ENCODE measurements at regions not wholly inside any gene's neighbourhood (a gene's known extent, or its start where the extent isn't known, plus 50 kb on each side); places are given as distances from the start of the nearest gene placed in this dataset.

DNA sequence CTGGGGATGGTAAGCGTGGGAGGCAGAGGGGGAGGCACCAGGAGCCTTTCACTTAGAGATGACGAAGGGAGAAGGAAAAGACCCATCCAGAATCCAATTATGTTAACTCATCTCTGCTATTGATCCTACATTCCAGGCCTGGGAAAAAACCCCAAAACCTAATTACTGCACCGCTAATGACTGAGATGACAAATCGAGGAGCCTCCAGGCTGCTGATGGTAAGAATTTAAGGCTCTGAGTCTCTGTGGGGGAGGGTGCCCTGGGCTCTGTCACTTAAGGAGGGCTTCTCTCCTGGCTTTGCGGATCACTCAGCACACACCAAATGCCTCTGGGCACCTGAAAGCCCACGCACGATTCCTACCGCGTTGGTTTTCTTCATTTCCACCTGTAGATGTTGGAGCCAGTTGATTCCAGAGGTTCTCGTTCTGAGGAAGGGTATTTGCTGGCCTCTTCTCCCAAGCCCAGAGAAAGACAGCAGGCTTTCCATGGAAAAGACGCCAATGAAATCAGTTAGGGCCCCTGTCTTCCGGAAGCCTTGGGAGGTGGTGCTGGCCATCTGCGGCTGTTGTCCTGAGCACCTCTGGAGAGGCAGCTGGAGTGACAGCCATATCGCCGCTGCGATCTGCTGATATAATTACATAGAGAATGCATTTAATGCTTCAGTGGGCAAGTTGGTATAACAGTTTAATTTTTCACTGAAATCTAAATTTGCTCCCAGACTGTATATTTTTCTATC is 751.2 kb downstream of the BRD1 start:
- CTCF ChIA-PET = no interaction called here
- POLR2A ChIA-PET = no interaction called here
- H3K36me3 ChIP-seq (ENCODE audit: insufficient read depth, low read length) = no peaks in the 10 kb centered on the region
- no peaks in the 10 kb centered on the region for H3K27me3 Mint-ChIP-seq
- no peaks in the 10 kb centered on the region for H3K4me1 Mint-ChIP-seq
- H3K4me3 Mint-ChIP-seq = no peak overlapping the region
- H3K9me3 Mint-ChIP-seq = no peaks in the 10 kb centered on the region
- DNase-seq = no peak
- H3K27me3 ChIP-seq (ENCODE audit: insufficient read depth, low read length, poor library complexity, severe bottlenecking) = no peaks in the 10 kb centered on the region
- no peak overlapping the region for H3K4me3 ChIP-seq (ENCODE audit: low read length)
- no peak overlapping the region for H3K27ac Mint-ChIP-seq
- H3K9me3 ChIP-seq (ENCODE audit: low read length) = no peaks in the 10 kb centered on the region
- no peaks in the 10 kb centered on the region for H3K36me3 Mint-ChIP-seq
- no peak overlapping the region for H3K27ac ChIP-seq (ENCODE audit: low read depth, low read length)
- no peaks in the 10 kb centered on the region for H3K4me1 ChIP-seq (ENCODE audit: insufficient read depth, low read length)

GRCh38 chr22:49075150-49075549 is 752.5 kb downstream of the BRD1 start:
- Histone ChIP-seq H3K9me3 (ENCODE audit: low read length) (no peaks in the 10 kb centered on the region), H3K27me3 (ENCODE audit: insufficient read depth, low read length, poor library complexity, severe bottlenecking) (no peaks in the 10 kb centered on the region), H3K36me3 (ENCODE audit: insufficient read depth, low read length) (no peaks in the 10 kb centered on the region), H3K27ac (ENCODE audit: low read depth, low read length) (no peak overlapping the region), H3K4me1 (ENCODE audit: insufficient read depth, low read length) (no peaks in the 10 kb centered on the region), H3K4me3 (ENCODE audit: low read length) (no peak overlapping the region)
- ChIA-PET POLR2A (no interaction called here), CTCF (no interaction called here)
- H3K36me3 Mint-ChIP-seq = no peaks in the 10 kb centered on the region
- H3K9me3 Mint-ChIP-seq = no peaks in the 10 kb centered on the region
- H3K27me3 Mint-ChIP-seq = no peaks in the 10 kb centered on the region
- DNase-seq = peak in 1 of 5 donors; percentile 22
- H3K4me3 Mint-ChIP-seq = no peak overlapping the region
- H3K4me1 Mint-ChIP-seq = no peaks in the 10 kb centered on the region
- H3K27ac Mint-ChIP-seq = no peak overlapping the region

DNA sequence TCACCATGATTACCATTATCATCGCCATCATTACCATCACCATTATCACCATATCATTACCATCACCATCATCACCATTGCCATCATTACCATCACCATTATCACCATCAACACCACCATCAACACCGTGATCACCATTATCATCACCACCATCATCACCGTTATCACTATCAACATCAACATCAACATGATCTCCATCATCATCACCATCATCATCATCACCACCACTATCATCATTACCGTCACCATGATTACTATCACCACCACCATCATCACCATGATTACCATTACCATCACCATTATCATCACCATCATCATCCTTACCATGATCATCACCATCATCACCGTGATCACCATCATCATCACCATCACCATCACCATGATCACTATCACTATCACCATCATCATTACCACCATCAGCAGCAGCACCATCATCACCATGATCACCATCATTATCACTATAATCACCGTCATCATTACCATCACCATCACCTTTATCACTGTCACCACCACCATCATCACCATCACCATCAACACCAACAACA is 753.7 kb downstream of the BRD1 start:
- no peaks in the 10 kb centered on the region for H3K4me1 Mint-ChIP-seq
- H3K9me3 Mint-ChIP-seq = no peaks in the 10 kb centered on the region
- Histone ChIP-seq H3K27me3 (ENCODE audit: insufficient read depth, low read length, poor library complexity, severe bottlenecking) (no peaks in the 10 kb centered on the region), H3K9me3 (ENCODE audit: low read length) (no peaks in the 10 kb centered on the region), H3K4me1 (ENCODE audit: insufficient read depth, low read length) (no peaks in the 10 kb centered on the region), H3K4me3 (ENCODE audit: low read length) (no peak overlapping the region), H3K27ac (ENCODE audit: low read depth, low read length) (no peak overlapping the region), H3K36me3 (ENCODE audit: insufficient read depth, low read length) (no peaks in the 10 kb centered on the region)
- POLR2A ChIA-PET = no interaction called here
- H3K27ac Mint-ChIP-seq = no peak overlapping the region
- no peak for DNase-seq
- no peaks in the 10 kb centered on the region for H3K27me3 Mint-ChIP-seq
- H3K4me3 Mint-ChIP-seq = no peak overlapping the region
- H3K36me3 Mint-ChIP-seq = no peaks in the 10 kb centered on the region
- CTCF ChIA-PET = no interaction called here

- H3K4me1 Mint-ChIP-seq = no peaks in the 10 kb centered on the region
- Histone ChIP-seq H3K9me3 (ENCODE audit: low read length) (no peaks in the 10 kb centered on the region), H3K27ac (ENCODE audit: low read depth, low read length) (no peak overlapping the region), H3K36me3 (ENCODE audit: insufficient read depth, low read length) (no peaks in the 10 kb centered on the region), H3K4me1 (ENCODE audit: insufficient read depth, low read length) (no peaks in the 10 kb centered on the region), H3K27me3 (ENCODE audit: insufficient read depth, low read length, poor library complexity, severe bottlenecking) (no peaks in the 10 kb centered on the region), H3K4me3 (ENCODE audit: low read length) (no peak overlapping the region)
- H3K27me3 Mint-ChIP-seq = no peaks in the 10 kb centered on the region
- H3K9me3 Mint-ChIP-seq = no peaks in the 10 kb centered on the region
- CTCF ChIA-PET = no interaction called here
- H3K4me3 Mint-ChIP-seq = no peak overlapping the region
- POLR2A ChIA-PET = no interaction called here
- no peaks in the 10 kb centered on the region for H3K36me3 Mint-ChIP-seq
- H3K27ac Mint-ChIP-seq = no peak overlapping the region
- no peak for DNase-seq
Measured at GRCh38 chr22:49072996-49073645, 754.6 kb downstream of the BRD1 start.

DNA sequence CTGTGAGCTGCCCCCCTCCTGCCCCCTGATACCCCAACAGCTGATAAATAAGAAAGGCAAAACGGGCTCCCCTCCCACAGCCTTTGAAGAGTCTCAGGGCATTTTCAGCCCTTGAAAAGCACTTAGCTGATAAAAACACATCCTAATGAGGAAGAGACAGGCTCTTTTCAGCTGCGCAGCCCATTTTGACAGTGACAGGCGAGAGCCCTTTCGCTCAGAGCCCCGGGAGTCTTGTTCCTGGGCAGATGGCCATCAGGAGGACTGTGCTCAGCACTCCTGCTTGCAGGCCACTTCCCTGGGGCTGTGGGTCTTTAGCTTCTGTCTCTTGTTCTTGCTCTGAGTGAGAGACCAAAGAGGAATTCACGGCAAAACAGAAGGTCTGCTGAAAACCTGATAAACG is 757.2 kb downstream of the BRD1 start:
- Mint-ChIP-seq H3K9me3 (no peaks in the 10 kb centered on the region), H3K27me3 (peaks cover 0 to 1% of the 10 kb centered on the region in 2 donors), H3K4me1 (no peaks in the 10 kb centered on the region), H3K4me3 (no peak overlapping the region), H3K36me3 (no peaks in the 10 kb centered on the region), H3K27ac (no peak overlapping the region)
- POLR2A ChIA-PET = no interaction called here
- Histone ChIP-seq H3K36me3 (ENCODE audit: insufficient read depth, low read length) (no peaks in the 10 kb centered on the region), H3K27me3 (ENCODE audit: insufficient read depth, low read length, poor library complexity, severe bottlenecking) (no peaks in the 10 kb centered on the region), H3K27ac (ENCODE audit: low read depth, low read length) (no peak overlapping the region), H3K9me3 (ENCODE audit: low read length) (no peaks in the 10 kb centered on the region), H3K4me1 (ENCODE audit: insufficient read depth, low read length) (no peaks in the 10 kb centered on the region), H3K4me3 (ENCODE audit: low read length) (no peak overlapping the region)
- no peak for DNase-seq
- CTCF ChIA-PET = no interaction called here

- no peaks in the 10 kb centered on the region for H3K4me1 ChIP-seq (ENCODE audit: insufficient read depth, low read length)
- Mint-ChIP-seq H3K27ac (no peak overlapping the region), H3K4me3 (no peak overlapping the region), H3K9me3 (no peaks in the 10 kb centered on the region), H3K27me3 (peaks cover under 1 to 5% of the 10 kb centered on the region in 2 donors), H3K36me3 (no peaks in the 10 kb centered on the region), H3K4me1 (no peaks in the 10 kb centered on the region)
- no peaks in the 10 kb centered on the region for H3K36me3 ChIP-seq (ENCODE audit: insufficient read depth, low read length)
- CTCF ChIA-PET = no interaction called here
- POLR2A ChIA-PET = no interaction called here
- DNase-seq = no peak
- H3K9me3 ChIP-seq (ENCODE audit: low read length) = no peaks in the 10 kb centered on the region
- H3K27ac ChIP-seq (ENCODE audit: low read depth, low read length) = no peak overlapping the region
- H3K27me3 ChIP-seq (ENCODE audit: insufficient read depth, low read length, poor library complexity, severe bottlenecking) = no peaks in the 10 kb centered on the region
- no peak overlapping the region for H3K4me3 ChIP-seq (ENCODE audit: low read length)
Measured at GRCh38 chr22:49068861-49069500, 758.7 kb downstream of the BRD1 start.

DNA sequence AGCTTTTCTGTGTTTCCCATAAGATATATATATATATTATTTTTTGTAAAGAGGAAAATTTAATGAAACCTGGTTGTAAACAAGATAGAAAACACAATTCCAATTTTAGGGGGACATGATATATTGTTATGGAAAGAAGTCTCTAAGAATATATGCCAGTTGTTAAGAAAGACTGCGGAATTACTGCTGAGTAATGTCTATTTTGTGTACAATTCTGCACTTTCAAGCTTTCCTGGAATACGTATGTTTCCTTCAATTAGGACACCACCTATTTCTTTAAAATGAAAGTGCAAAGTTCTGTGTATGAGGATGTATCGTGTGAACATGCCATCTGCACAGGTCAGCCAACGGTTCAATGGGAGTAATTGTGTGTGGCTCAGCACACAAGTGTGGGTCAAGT is 760.2 kb downstream of the BRD1 start:
- Mint-ChIP-seq H3K27me3 (peaks cover 8% of the 10 kb centered on the region in 2 donors), H3K27ac (no peak overlapping the region), H3K4me3 (no peak overlapping the region), H3K4me1 (no peaks in the 10 kb centered on the region), H3K9me3 (no peaks in the 10 kb centered on the region), H3K36me3 (no peaks in the 10 kb centered on the region)
- no peak for DNase-seq
- ChIA-PET CTCF (no interaction called here), POLR2A (no interaction called here)
- Histone ChIP-seq H3K27ac (ENCODE audit: low read depth, low read length) (no peak overlapping the region), H3K4me3 (ENCODE audit: low read length) (no peak overlapping the region), H3K9me3 (ENCODE audit: low read length) (no peaks in the 10 kb centered on the region), H3K27me3 (ENCODE audit: insufficient read depth, low read length, poor library complexity, severe bottlenecking) (no peaks in the 10 kb centered on the region), H3K4me1 (ENCODE audit: insufficient read depth, low read length) (no peaks in the 10 kb centered on the region), H3K36me3 (ENCODE audit: insufficient read depth, low read length) (no peaks in the 10 kb centered on the region)

DNA sequence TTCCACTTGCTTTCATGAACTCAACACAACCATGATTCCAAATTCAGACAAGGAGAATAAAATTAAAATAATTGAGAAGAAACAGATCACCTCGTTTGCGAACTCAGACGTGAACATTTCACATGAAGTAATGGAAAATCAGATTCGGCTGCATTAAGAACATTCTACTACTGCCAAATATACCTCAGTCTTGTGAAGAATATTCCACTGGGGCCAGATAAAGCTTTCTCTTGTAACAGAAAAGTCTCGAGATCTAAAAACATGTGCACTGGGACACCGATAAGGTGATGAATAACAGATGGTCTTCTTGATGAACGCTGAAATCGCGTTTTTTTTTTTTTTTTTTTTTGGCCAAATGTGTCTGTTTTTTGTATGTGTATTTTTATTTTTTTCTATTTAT is 761.1 kb downstream of the BRD1 start:
- H3K27ac Mint-ChIP-seq = no peak overlapping the region
- H3K4me3 Mint-ChIP-seq = no peak overlapping the region
- Histone ChIP-seq H3K36me3 (ENCODE audit: insufficient read depth, low read length) (no peaks in the 10 kb centered on the region), H3K9me3 (ENCODE audit: low read length) (no peaks in the 10 kb centered on the region), H3K27me3 (ENCODE audit: insufficient read depth, low read length, poor library complexity, severe bottlenecking) (no peaks in the 10 kb centered on the region), H3K27ac (ENCODE audit: low read depth, low read length) (no peak overlapping the region), H3K4me3 (ENCODE audit: low read length) (no peak overlapping the region), H3K4me1 (ENCODE audit: insufficient read depth, low read length) (no peaks in the 10 kb centered on the region)
- no peaks in the 10 kb centered on the region for H3K9me3 Mint-ChIP-seq
- CTCF ChIA-PET = no interaction called here
- peaks cover 8 to 11% of the 10 kb centered on the region in 2 donors for H3K27me3 Mint-ChIP-seq
- no peaks in the 10 kb centered on the region for H3K4me1 Mint-ChIP-seq
- POLR2A ChIA-PET = no interaction called here
- DNase-seq = no peak
- H3K36me3 Mint-ChIP-seq = no peaks in the 10 kb centered on the region

Measured in CD8-positive, alpha-beta memory T cell (primary cell).